ENCODE measurements at regions not wholly inside any gene's neighbourhood (a gene's known extent, or its start where the extent isn't known, plus 50 kb on each side); places are given as distances from the start of the nearest gene placed in this dataset.

- no peak for TF ChIP-seq CTCF (IDR thresholded peaks at IDR 0.05)
- no peaks in the 10 kb centered on the region for H3K9me3 ChIP-seq
- H3K27ac ChIP-seq, result no peak overlapping the region
- no peaks in the 10 kb centered on the region for H3K36me3 ChIP-seq
- H3K4me3 ChIP-seq, result no peak overlapping the region
- no peak for DNase-seq (ENCODE audit: low spot score)
- H3K4me1 ChIP-seq, result no peaks in the 10 kb centered on the region
- H3K27me3 ChIP-seq, result no peaks in the 10 kb centered on the region
Observed at GRCh38 chr4:24662056-24662455, 77.7 kb upstream of the DHX15 start.

GRCh38 chr4:24662542-24662941 lies 78.2 kb upstream of the DHX15 start:
- H3K4me1 ChIP-seq, result no peaks in the 10 kb centered on the region
- TF ChIP-seq CTCF (IDR thresholded peaks at IDR 0.05), result no peak
- no peak for DNase-seq (ENCODE audit: low spot score)
- H3K27ac ChIP-seq, result no peak overlapping the region
- no peak overlapping the region for H3K4me3 ChIP-seq
- H3K27me3 ChIP-seq, result no peaks in the 10 kb centered on the region
- no peaks in the 10 kb centered on the region for H3K36me3 ChIP-seq
- no peaks in the 10 kb centered on the region for H3K9me3 ChIP-seq

GRCh38 chr4:24664956-24665355 lies 80.6 kb upstream of the DHX15 start:
- Histone ChIP-seq H3K27ac (no peak overlapping the region), H3K27me3 (no peaks in the 10 kb centered on the region), H3K4me3 (no peak overlapping the region)

GRCh38 chr4:24666316-24666715 lies 82.0 kb upstream of the DHX15 start:
- no peaks in the 10 kb centered on the region for H3K27me3 ChIP-seq
- no peak overlapping the region for H3K4me3 ChIP-seq
- H3K27ac ChIP-seq, result no peak overlapping the region
- no peaks in the 10 kb centered on the region for H3K9me3 ChIP-seq
- no peak for DNase-seq (ENCODE audit: low spot score)
- TF ChIP-seq CTCF (IDR thresholded peaks at IDR 0.05), result no peak
- no peaks in the 10 kb centered on the region for H3K4me1 ChIP-seq
- no peaks in the 10 kb centered on the region for H3K36me3 ChIP-seq

More at GRCh38 chr4:24664956-24665355, 80.6 kb upstream of the DHX15 start:
- Histone ChIP-seq H3K36me3 (no peaks in the 10 kb centered on the region), H3K9me3 (no peaks in the 10 kb centered on the region), H3K4me1 (no peaks in the 10 kb centered on the region)
- TF ChIP-seq CTCF (IDR thresholded peaks at IDR 0.05), result no peak
- no peak for DNase-seq (ENCODE audit: low spot score)

GRCh38 chr4:24666816-24667477 lies 82.6 kb upstream of the DHX15 start:
- Histone ChIP-seq H3K9me3 (no peaks in the 10 kb centered on the region), H3K36me3 (no peaks in the 10 kb centered on the region), H3K27me3 (no peaks in the 10 kb centered on the region), H3K4me1 (no peaks in the 10 kb centered on the region), H3K4me3 (no peak overlapping the region), H3K27ac (no peak overlapping the region)
- no peak for DNase-seq (ENCODE audit: low spot score)
- no peak for TF ChIP-seq CTCF (IDR thresholded peaks at IDR 0.05)

GRCh38 chr4:24668956-24669355 lies 84.6 kb upstream of the DHX15 start:
- H3K27ac ChIP-seq, result no peak overlapping the region
- TF ChIP-seq CTCF (IDR thresholded peaks at IDR 0.05), result no peak
- no peaks in the 10 kb centered on the region for H3K9me3 ChIP-seq
- no peaks in the 10 kb centered on the region for H3K27me3 ChIP-seq
- no peak overlapping the region for H3K4me3 ChIP-seq
- DNase-seq (ENCODE audit: low spot score), result no peak
- H3K36me3 ChIP-seq, result no peaks in the 10 kb centered on the region
- no peaks in the 10 kb centered on the region for H3K4me1 ChIP-seq
